GM23338 (cell line): ENCODE measurements at regions not wholly inside any gene's neighbourhood (a gene's known extent, or its start where the extent isn't known, plus 50 kb on each side); places are given as distances from the start of the nearest gene placed in this dataset.

ENCODE experiments used
- ATAC-seq: fragments of 200-7000 bp; cut with Tn5 transposase; 3 replicates; pipeline ENCODE4 v1.9.1; 2020
- DNase-seq: peaks from one replicate; pipeline ENCODE4 v3.0.0-alpha.2; 2015; ENCODE audit warnings: low spot score
- H2AFZ ChIP-seq: fragments of 200-600 bp; sonication (generic); 2 replicates; pipeline ENCODE4 v1.8.0; 2016; ENCODE audit warnings: antibody characterized with exemption, mild to moderate bottlenecking, moderate library complexity
- H3F3A ChIP-seq: fragments of 200-600 bp; sonication (generic); replicated peaks from 2 replicates; pipeline ENCODE4 v1.8.0; 2017; ENCODE audit warnings: antibody characterized with exemption, mixed run types, low read depth
- H3K27ac ChIP-seq: fragments of 200-600 bp; sonication (generic); 2 replicates; pipeline ENCODE4 v1.6.1; 2016; ENCODE audit warnings: low read depth
- H3K27me3 ChIP-seq: fragments of 200-600 bp; sonication (generic); 2 replicates; pipeline ENCODE4 v1.8.0; 2016; ENCODE audit warnings: mild to moderate bottlenecking, mixed run types, moderate library complexity; ENCODE audit not compliant: insufficient read depth
- H3K36me3 ChIP-seq: fragments of 200-600 bp; sonication (generic); 2 replicates; pipeline ENCODE4 v1.8.0; 2016; ENCODE audit warnings: mild to moderate bottlenecking; ENCODE audit not compliant: insufficient read depth
- H3K4me1 ChIP-seq: fragments of 200-600 bp; sonication (generic); 2 replicates; pipeline ENCODE4 v1.8.0; 2016; ENCODE audit warnings: mild to moderate bottlenecking, moderate library complexity; ENCODE audit not compliant: insufficient read depth
- H3K4me2 ChIP-seq: fragments of 200-600 bp; sonication (generic); 2 replicates; pipeline ENCODE4 v1.7.1; 2017; ENCODE audit warnings: mixed run types
- H3K4me3 ChIP-seq: fragments of 200-600 bp; sonication (generic); 2 replicates; pipeline ENCODE4 v1.6.1; 2016; ENCODE audit warnings: mixed run types
- H3K79me2 ChIP-seq: fragments of 200-600 bp; sonication (generic); replicated peaks from 2 replicates; pipeline ENCODE4 v1.8.0; 2017; ENCODE audit warnings: mild to moderate bottlenecking; ENCODE audit not compliant: insufficient read depth
- H3K9me2 ChIP-seq: fragments of 200-600 bp; sonication (generic); 2 replicates; pipeline ENCODE4 v1.8.0; 2017; ENCODE audit not compliant: insufficient read depth
- H4K20me1 ChIP-seq: fragments of 200-600 bp; sonication (generic); replicated peaks from 2 replicates; pipeline ENCODE4 v1.8.0; 2017; ENCODE audit warnings: mild to moderate bottlenecking; ENCODE audit not compliant: insufficient read depth
- H3K27ac Mint-ChIP-seq: 2 replicates; pipeline ENCODE4 v1.8.0; 2020; ENCODE audit warnings: inconsistent platforms, mild to moderate bottlenecking, moderate library complexity, mixed read lengths
- H3K27me3 Mint-ChIP-seq: 3 replicates; pipeline ENCODE4 v1.8.0; 2022; ENCODE audit warnings: low read depth, mild to moderate bottlenecking, moderate library complexity, mixed read lengths, inconsistent platforms; ENCODE audit not compliant: insufficient read depth, poor library complexity
- H3K36me3 Mint-ChIP-seq: 3 replicates; pipeline ENCODE4 v1.8.0; 2021; ENCODE audit warnings: low read depth, mild to moderate bottlenecking, inconsistent platforms, moderate library complexity, mixed read lengths
- H3K4me1 Mint-ChIP-seq: 3 replicates; pipeline ENCODE4 v1.8.0; 2020; ENCODE audit warnings: mild to moderate bottlenecking, inconsistent platforms, mixed read lengths
- H3K4me3 Mint-ChIP-seq: 3 replicates; pipeline ENCODE4 v1.8.0; 2021; ENCODE audit warnings: moderate library complexity, mild to moderate bottlenecking, inconsistent platforms, mixed read lengths
- H3K9me3 Mint-ChIP-seq: 3 replicates; pipeline ENCODE4 v1.8.0; 2020; ENCODE audit warnings: moderate library complexity, mild to moderate bottlenecking, inconsistent platforms, mixed read lengths
- CREB1 ChIP-seq: fragments of 250-450 bp; sonication (Bioruptor Pico); IDR thresholded peaks from 2 replicates; pipeline ENCODE4 v1.5.0; 2020; ENCODE audit warnings: low read depth, mild to moderate bottlenecking, moderate library complexity
- EZH2 ChIP-seq: fragments of 200-600 bp; sonication (generic); IDR thresholded peaks from one replicate; pipeline ENCODE4 v1.8.0; 2017; ENCODE audit warnings: antibody characterized with exemption, mild to moderate bottlenecking, low read depth; ENCODE audit not compliant: unreplicated experiment
- EZH2phosphoT487 ChIP-seq: fragments of 200-600 bp; sonication (generic); IDR thresholded peaks from one replicate; pipeline ENCODE4 v1.8.1; 2018; ENCODE audit warnings: antibody characterized with exemption; ENCODE audit not compliant: unreplicated experiment
- JUNB ChIP-seq: IDR thresholded peaks from one replicate; pipeline ENCODE4 v1.6.1; 2016; ENCODE audit warnings: antibody characterized with exemption; ENCODE audit not compliant: unreplicated experiment
- NANOG ChIP-seq: IDR thresholded peaks from 2 replicates; pipeline ENCODE4 v1.6.1; 2016; ENCODE audit warnings: antibody characterized with exemption, borderline replicate concordance
- POLR2AphosphoS5 ChIP-seq: IDR thresholded peaks from 2 replicates; pipeline ENCODE4 v1.6.1; 2016; ENCODE audit warnings: antibody characterized with exemption, low read depth
- STAT1 ChIP-seq: IDR thresholded peaks from one replicate; pipeline ENCODE4 v1.6.1; 2016; ENCODE audit warnings: antibody characterized with exemption; ENCODE audit not compliant: unreplicated experiment
- ZNF114 ChIP-seq: fragments of 250-450 bp; sonication (Bioruptor Pico); IDR thresholded peaks from 2 replicates; pipeline ENCODE4 v1.5.0; 2020; ENCODE audit warnings: mild to moderate bottlenecking, moderate library complexity
- ZNF331 ChIP-seq: fragments of 250-450 bp; sonication (Bioruptor Pico); IDR thresholded peaks from 2 replicates; pipeline ENCODE4 v1.5.0; 2020; ENCODE audit warnings: low read depth, mild to moderate bottlenecking, moderate library complexity
- TF ChIP-seq, protein P1 (sequence below): IDR thresholded peaks from 2 replicates; pipeline ENCODE4 v1.6.1; 2016; ENCODE audit warnings: antibody characterized with exemption
- TF ChIP-seq, protein P2 (sequence below): IDR thresholded peaks from one replicate; pipeline ENCODE4 v1.6.1; 2018; ENCODE audit warnings: antibody characterized with exemption; ENCODE audit not compliant: unreplicated experiment
- TF ChIP-seq, protein P3 (sequence below): fragments of 250-450 bp; sonication (Bioruptor Pico); IDR thresholded peaks from 2 replicates; pipeline ENCODE4 v1.5.0; 2020; ENCODE audit warnings: mild to moderate bottlenecking, moderate library complexity
- TF ChIP-seq, protein P4 (sequence below), 2 experiments: fragments of 200-600 bp in 1 of 2; sonication (generic) in 1 of 2; conservative IDR thresholded peaks; 2 replicates each; pipeline versions ENCODE4 v1.5.1 to v1.6.1; 2016 to 2017; ENCODE audit warnings: antibody characterized with exemption in 2 of 2, low read depth in 2 of 2, mild to moderate bottlenecking in 2 of 2, moderate library complexity in 1 of 2

DNA sequence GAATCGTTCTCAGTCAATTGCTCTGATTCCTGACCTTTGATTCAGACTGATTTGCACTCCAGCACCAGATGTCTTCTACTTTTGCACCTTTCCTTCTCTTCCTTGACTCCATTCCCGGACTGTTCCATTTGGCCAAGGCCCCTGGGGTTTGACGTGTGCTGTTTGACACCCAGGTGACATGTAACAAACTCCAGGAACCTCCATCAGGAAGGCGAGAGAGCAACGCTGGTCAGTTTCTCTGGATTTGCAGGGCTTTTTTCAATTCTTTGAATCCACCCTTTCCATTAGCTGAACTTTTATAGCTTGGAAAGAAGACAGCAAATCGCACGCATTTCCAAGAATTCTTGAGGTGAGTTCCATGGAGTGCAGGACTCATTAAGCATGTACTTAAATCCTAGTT is 98.4 kb upstream of the FOXF1 start:
- no peak overlapping the region for H3K27ac ChIP-seq
- no peaks in the 10 kb centered on the region for H4K20me1 ChIP-seq
- Mint-ChIP-seq H3K27me3 (no peaks in the 10 kb centered on the region), H3K4me3 (no peak overlapping the region), H3K27ac (no peak overlapping the region), H3K36me3 (peaks cover 6% of the 10 kb centered on the region), H3K9me3 (peaks cover 16% of the 10 kb centered on the region), H3K4me1 (peaks cover 16% of the 10 kb centered on the region)
- H3K79me2 ChIP-seq, result no peaks in the 10 kb centered on the region
- H3K4me3 ChIP-seq, result no peak overlapping the region
- no peaks in the 10 kb centered on the region for H3K36me3 ChIP-seq
- H3K9me2 ChIP-seq, result peaks cover 5% of the 10 kb centered on the region
- no peaks in the 10 kb centered on the region for H3K27me3 ChIP-seq
- H2AFZ ChIP-seq, result no peak overlapping the region
- H3K4me1 ChIP-seq, result no peaks in the 10 kb centered on the region
- TF ChIP-seq POLR2AphosphoS5 (no peak), NANOG (no peak), JUNB (no peak), ZNF331 (CRISPR knock-in tag) (no peak), EZH2 (no peak), STAT1 (no peak), EZH2phosphoT487 (no peak), CREB1 (no peak), ZNF114 (no peak)
- TF ChIP-seq, protein P1, sequence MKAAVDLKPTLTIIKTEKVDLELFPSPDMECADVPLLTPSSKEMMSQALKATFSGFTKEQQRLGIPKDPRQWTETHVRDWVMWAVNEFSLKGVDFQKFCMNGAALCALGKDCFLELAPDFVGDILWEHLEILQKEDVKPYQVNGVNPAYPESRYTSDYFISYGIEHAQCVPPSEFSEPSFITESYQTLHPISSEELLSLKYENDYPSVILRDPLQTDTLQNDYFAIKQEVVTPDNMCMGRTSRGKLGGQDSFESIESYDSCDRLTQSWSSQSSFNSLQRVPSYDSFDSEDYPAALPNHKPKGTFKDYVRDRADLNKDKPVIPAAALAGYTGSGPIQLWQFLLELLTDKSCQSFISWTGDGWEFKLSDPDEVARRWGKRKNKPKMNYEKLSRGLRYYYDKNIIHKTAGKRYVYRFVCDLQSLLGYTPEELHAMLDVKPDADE, result no peak
- TF ChIP-seq, protein P2, sequence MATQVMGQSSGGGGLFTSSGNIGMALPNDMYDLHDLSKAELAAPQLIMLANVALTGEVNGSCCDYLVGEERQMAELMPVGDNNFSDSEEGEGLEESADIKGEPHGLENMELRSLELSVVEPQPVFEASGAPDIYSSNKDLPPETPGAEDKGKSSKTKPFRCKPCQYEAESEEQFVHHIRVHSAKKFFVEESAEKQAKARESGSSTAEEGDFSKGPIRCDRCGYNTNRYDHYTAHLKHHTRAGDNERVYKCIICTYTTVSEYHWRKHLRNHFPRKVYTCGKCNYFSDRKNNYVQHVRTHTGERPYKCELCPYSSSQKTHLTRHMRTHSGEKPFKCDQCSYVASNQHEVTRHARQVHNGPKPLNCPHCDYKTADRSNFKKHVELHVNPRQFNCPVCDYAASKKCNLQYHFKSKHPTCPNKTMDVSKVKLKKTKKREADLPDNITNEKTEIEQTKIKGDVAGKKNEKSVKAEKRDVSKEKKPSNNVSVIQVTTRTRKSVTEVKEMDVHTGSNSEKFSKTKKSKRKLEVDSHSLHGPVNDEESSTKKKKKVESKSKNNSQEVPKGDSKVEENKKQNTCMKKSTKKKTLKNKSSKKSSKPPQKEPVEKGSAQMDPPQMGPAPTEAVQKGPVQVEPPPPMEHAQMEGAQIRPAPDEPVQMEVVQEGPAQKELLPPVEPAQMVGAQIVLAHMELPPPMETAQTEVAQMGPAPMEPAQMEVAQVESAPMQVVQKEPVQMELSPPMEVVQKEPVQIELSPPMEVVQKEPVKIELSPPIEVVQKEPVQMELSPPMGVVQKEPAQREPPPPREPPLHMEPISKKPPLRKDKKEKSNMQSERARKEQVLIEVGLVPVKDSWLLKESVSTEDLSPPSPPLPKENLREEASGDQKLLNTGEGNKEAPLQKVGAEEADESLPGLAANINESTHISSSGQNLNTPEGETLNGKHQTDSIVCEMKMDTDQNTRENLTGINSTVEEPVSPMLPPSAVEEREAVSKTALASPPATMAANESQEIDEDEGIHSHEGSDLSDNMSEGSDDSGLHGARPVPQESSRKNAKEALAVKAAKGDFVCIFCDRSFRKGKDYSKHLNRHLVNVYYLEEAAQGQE, result no peak
- TF ChIP-seq, protein P3, sequence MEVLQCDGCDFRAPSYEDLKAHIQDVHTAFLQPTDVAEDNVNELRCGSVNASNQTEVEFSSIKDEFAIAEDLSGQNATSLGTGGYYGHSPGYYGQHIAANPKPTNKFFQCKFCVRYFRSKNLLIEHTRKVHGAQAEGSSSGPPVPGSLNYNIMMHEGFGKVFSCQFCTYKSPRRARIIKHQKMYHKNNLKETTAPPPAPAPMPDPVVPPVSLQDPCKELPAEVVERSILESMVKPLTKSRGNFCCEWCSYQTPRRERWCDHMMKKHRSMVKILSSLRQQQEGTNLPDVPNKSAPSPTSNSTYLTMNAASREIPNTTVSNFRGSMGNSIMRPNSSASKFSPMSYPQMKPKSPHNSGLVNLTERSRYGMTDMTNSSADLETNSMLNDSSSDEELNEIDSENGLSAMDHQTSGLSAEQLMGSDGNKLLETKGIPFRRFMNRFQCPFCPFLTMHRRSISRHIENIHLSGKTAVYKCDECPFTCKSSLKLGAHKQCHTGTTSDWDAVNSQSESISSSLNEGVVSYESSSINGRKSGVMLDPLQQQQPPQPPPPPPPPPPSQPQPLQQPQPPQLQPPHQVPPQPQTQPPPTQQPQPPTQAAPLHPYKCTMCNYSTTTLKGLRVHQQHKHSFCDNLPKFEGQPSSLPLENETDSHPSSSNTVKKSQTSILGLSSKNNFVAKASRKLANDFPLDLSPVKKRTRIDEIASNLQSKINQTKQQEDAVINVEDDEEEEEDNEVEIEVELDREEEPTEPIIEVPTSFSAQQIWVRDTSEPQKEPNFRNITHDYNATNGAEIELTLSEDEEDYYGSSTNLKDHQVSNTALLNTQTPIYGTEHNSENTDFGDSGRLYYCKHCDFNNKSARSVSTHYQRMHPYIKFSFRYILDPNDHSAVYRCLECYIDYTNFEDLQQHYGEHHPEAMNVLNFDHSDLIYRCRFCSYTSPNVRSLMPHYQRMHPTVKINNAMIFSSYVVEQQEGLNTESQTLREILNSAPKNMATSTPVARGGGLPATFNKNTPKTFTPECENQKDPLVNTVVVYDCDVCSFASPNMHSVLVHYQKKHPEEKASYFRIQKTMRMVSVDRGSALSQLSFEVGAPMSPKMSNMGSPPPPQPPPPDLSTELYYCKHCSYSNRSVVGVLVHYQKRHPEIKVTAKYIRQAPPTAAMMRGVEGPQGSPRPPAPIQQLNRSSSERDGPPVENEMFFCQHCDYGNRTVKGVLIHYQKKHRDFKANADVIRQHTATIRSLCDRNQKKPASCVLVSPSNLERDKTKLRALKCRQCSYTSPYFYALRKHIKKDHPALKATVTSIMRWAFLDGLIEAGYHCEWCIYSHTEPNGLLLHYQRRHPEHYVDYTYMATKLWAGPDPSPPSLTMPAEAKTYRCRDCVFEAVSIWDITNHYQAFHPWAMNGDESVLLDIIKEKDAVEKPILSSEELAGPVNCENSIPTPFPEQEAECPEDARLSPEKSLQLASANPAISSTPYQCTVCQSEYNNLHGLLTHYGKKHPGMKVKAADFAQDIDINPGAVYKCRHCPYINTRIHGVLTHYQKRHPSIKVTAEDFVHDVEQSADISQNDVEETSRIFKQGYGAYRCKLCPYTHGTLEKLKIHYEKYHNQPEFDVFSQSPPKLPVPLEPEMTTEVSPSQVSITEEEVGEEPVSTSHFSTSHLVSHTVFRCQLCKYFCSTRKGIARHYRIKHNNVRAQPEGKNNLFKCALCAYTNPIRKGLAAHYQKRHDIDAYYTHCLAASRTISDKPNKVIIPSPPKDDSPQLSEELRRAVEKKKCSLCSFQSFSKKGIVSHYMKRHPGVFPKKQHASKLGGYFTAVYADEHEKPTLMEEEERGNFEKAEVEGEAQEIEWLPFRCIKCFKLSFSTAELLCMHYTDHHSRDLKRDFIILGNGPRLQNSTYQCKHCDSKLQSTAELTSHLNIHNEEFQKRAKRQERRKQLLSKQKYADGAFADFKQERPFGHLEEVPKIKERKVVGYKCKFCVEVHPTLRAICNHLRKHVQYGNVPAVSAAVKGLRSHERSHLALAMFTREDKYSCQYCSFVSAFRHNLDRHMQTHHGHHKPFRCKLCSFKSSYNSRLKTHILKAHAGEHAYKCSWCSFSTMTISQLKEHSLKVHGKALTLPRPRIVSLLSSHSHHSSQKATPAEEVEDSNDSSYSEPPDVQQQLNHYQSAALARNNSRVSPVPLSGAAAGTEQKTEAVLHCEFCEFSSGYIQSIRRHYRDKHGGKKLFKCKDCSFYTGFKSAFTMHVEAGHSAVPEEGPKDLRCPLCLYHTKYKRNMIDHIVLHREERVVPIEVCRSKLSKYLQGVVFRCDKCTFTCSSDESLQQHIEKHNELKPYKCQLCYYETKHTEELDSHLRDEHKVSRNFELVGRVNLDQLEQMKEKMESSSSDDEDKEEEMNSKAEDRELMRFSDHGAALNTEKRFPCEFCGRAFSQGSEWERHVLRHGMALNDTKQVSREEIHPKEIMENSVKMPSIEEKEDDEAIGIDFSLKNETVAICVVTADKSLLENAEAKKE (CRISPR knock-in tag), result no peak
- TF ChIP-seq, protein P4, sequence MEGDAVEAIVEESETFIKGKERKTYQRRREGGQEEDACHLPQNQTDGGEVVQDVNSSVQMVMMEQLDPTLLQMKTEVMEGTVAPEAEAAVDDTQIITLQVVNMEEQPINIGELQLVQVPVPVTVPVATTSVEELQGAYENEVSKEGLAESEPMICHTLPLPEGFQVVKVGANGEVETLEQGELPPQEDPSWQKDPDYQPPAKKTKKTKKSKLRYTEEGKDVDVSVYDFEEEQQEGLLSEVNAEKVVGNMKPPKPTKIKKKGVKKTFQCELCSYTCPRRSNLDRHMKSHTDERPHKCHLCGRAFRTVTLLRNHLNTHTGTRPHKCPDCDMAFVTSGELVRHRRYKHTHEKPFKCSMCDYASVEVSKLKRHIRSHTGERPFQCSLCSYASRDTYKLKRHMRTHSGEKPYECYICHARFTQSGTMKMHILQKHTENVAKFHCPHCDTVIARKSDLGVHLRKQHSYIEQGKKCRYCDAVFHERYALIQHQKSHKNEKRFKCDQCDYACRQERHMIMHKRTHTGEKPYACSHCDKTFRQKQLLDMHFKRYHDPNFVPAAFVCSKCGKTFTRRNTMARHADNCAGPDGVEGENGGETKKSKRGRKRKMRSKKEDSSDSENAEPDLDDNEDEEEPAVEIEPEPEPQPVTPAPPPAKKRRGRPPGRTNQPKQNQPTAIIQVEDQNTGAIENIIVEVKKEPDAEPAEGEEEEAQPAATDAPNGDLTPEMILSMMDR (conservative IDR thresholded peaks at IDR 0.05; ENCODE audit: low read depth in 2 of 2), result no peak
- no peaks in the 10 kb centered on the region for H3F3A ChIP-seq
- DNase-seq (no peak), ATAC-seq (no peak)
- no peak overlapping the region for H3K4me2 ChIP-seq
